ENCODE measurements at regions not wholly inside any gene's neighbourhood (a gene's known extent, or its start where the extent isn't known, plus 50 kb on each side); places are given as distances from the start of the nearest gene placed in this dataset.

DNA sequence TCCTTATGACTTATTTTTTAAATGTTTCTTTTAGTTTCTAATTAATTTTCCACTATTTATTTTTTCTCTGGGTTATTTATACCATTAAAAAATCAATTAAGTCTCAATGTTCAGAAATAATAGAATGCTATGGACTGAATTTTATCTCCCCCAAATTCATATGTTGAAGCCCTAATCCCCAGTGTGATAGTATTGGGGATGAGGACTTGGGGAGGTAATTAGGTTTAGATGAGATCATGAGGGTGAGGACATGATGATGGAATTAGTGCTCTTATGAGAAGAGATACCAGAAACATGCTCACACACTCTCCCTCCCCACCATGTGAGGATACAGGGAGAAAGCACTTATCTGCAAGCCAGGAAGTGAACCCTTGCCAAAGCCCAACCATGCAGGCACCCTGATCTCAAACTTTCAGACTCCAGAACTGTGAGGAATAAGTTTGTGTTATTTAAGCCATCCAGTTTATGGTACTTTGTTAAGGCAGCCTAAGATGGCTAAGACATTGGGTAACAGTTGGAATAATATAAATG lies 202.6 kb downstream of the MDFIC start:
- intact Hi-C loops (cut with DNase I) = no loop called here
- no peaks in the 10 kb centered on the region for H3K4me1 ChIP-seq (ENCODE audit: control insufficient read depth in 2 of 3, insufficient read depth in 2 of 3, low read depth in 1 of 3, low read length in 3 of 3)
- no peak for DNase-seq
- no peaks in the 10 kb centered on the region for H3K9me3 ChIP-seq (ENCODE audit: control insufficient read depth in 2 of 3, insufficient read depth in 1 of 3, low read length in 3 of 3)
- TF ChIP-seq, protein P1, sequence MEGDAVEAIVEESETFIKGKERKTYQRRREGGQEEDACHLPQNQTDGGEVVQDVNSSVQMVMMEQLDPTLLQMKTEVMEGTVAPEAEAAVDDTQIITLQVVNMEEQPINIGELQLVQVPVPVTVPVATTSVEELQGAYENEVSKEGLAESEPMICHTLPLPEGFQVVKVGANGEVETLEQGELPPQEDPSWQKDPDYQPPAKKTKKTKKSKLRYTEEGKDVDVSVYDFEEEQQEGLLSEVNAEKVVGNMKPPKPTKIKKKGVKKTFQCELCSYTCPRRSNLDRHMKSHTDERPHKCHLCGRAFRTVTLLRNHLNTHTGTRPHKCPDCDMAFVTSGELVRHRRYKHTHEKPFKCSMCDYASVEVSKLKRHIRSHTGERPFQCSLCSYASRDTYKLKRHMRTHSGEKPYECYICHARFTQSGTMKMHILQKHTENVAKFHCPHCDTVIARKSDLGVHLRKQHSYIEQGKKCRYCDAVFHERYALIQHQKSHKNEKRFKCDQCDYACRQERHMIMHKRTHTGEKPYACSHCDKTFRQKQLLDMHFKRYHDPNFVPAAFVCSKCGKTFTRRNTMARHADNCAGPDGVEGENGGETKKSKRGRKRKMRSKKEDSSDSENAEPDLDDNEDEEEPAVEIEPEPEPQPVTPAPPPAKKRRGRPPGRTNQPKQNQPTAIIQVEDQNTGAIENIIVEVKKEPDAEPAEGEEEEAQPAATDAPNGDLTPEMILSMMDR (IDR thresholded peaks at IDR 0.05; ENCODE audit: borderline replicate concordance, extremely low read depth, insufficient read depth) = no peak
- H3K27ac ChIP-seq (ENCODE audit: low read depth in 2 of 2, low read length in 2 of 2) = no peak overlapping the region
- H3K4me3 ChIP-seq (ENCODE audit: low read length in 3 of 3) = no peak overlapping the region
- H3K36me3 ChIP-seq (ENCODE audit: control insufficient read depth in 2 of 3, insufficient read depth in 3 of 3, low read length in 3 of 3) = no peaks in the 10 kb centered on the region
- H3K27me3 ChIP-seq (ENCODE audit: control insufficient read depth, insufficient read depth, low read length) = no peaks in the 10 kb centered on the region
- H3K9ac ChIP-seq (ENCODE audit: low read length in 3 of 3) = no peak overlapping the region
- no peak for FAIRE-seq

GRCh38 chr7:115123441-115123840 lies 201.5 kb downstream of the MDFIC start:
- intact Hi-C loops (cut with DNase I) = no loop called here

DNA sequence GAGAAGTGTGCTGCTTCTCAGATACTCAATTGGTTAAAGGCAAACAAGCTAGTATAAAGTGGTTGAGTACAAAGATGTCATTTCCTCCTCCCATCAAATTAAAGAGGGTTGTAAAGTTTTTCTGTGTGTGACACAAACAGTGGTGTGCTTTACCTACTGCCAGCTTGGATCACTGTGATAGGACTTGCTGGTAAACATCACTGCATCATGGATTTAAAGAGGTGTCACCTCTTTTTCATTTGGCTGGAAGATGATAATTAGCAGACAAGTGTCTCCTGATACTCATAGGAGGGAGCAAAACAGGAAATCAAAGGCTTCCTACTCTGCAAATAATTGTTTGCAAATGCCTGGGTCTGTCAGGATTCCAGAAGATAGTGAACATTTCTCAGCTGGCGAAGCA lies 200.5 kb downstream of the MDFIC start:
- H3K27ac ChIP-seq (ENCODE audit: low read depth in 2 of 2, low read length in 2 of 2) = no peak overlapping the region
- H3K9me3 ChIP-seq (ENCODE audit: control insufficient read depth in 2 of 3, insufficient read depth in 1 of 3, low read length in 3 of 3) = no peaks in the 10 kb centered on the region
- DNase-seq (no peak), FAIRE-seq (no peak)
- H3K4me1 ChIP-seq (ENCODE audit: control insufficient read depth in 2 of 3, insufficient read depth in 2 of 3, low read depth in 1 of 3, low read length in 3 of 3) = peaks cover 0 to 2% (median 0%) of the 10 kb centered on the region in 3 donors
- H3K4me3 ChIP-seq (ENCODE audit: low read length in 3 of 3) = no peak overlapping the region
- H3K27me3 ChIP-seq (ENCODE audit: control insufficient read depth, insufficient read depth, low read length) = no peaks in the 10 kb centered on the region
- intact Hi-C loops (cut with DNase I) = no loop called here
- TF ChIP-seq, protein P1 (IDR thresholded peaks at IDR 0.05; ENCODE audit: borderline replicate concordance, extremely low read depth, insufficient read depth) = no peak
- no peak overlapping the region for H3K9ac ChIP-seq (ENCODE audit: low read length in 3 of 3)
- H3K36me3 ChIP-seq (ENCODE audit: control insufficient read depth in 2 of 3, insufficient read depth in 3 of 3, low read length in 3 of 3) = no peaks in the 10 kb centered on the region

More at GRCh38 chr7:115123441-115123840, 201.5 kb downstream of the MDFIC start:
- Histone ChIP-seq H3K9me3 (ENCODE audit: control insufficient read depth in 2 of 3, insufficient read depth in 1 of 3, low read length in 3 of 3) (no peaks in the 10 kb centered on the region), H3K36me3 (ENCODE audit: control insufficient read depth in 2 of 3, insufficient read depth in 3 of 3, low read length in 3 of 3) (no peaks in the 10 kb centered on the region), H3K4me3 (ENCODE audit: low read length in 3 of 3) (no peak overlapping the region), H3K4me1 (ENCODE audit: control insufficient read depth in 2 of 3, insufficient read depth in 2 of 3, low read depth in 1 of 3, low read length in 3 of 3) (no peaks in the 10 kb centered on the region), H3K9ac (ENCODE audit: low read length in 3 of 3) (no peak overlapping the region), H3K27ac (ENCODE audit: low read depth in 2 of 2, low read length in 2 of 2) (no peak overlapping the region), H3K27me3 (ENCODE audit: control insufficient read depth, insufficient read depth, low read length) (no peaks in the 10 kb centered on the region)
- no peak for FAIRE-seq
- DNase-seq = no peak
- TF ChIP-seq, protein P1 (IDR thresholded peaks at IDR 0.05; ENCODE audit: borderline replicate concordance, extremely low read depth, insufficient read depth) = no peak

DNA sequence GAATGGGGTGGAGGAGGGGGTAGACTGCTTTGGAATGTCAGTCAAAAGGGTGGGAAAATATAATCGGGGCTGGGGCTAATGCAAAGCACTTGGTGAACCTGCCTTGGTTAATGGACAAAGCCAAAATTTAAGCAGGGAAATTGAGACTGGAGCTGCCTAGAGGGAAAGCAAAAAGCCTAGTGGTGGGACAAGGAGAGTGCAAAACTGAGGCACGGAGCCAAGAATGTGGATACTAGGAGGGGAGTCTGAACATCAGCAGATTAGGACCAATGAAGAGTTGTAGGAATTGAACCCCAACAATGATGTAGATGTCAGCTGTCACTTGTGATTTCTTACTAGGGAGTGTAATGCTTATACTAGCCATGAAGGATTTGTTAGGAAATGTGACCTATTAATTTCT lies 195.9 kb downstream of the MDFIC start:
- no peak overlapping the region for H3K9ac ChIP-seq (ENCODE audit: low read length in 3 of 3)

More for the DNA sequence above, 195.9 kb downstream of the MDFIC start:
- peaks cover 0 to 2% (median 0%) of the 10 kb centered on the region in 3 donors for H3K4me1 ChIP-seq (ENCODE audit: control insufficient read depth in 2 of 3, insufficient read depth in 2 of 3, low read depth in 1 of 3, low read length in 3 of 3)
- H3K27ac ChIP-seq (ENCODE audit: low read depth in 2 of 2, low read length in 2 of 2) = no peak overlapping the region
- H3K4me3 ChIP-seq (ENCODE audit: low read length in 3 of 3) = no peak overlapping the region
- no peaks in the 10 kb centered on the region for H3K9me3 ChIP-seq (ENCODE audit: control insufficient read depth in 2 of 3, insufficient read depth in 1 of 3, low read length in 3 of 3)
- H3K27me3 ChIP-seq (ENCODE audit: control insufficient read depth, insufficient read depth, low read length) = no peaks in the 10 kb centered on the region
- H3K36me3 ChIP-seq (ENCODE audit: control insufficient read depth in 2 of 3, insufficient read depth in 3 of 3, low read length in 3 of 3) = no peaks in the 10 kb centered on the region
- TF ChIP-seq, protein P1 (IDR thresholded peaks at IDR 0.05; ENCODE audit: borderline replicate concordance, extremely low read depth, insufficient read depth) = no peak
- no peak for FAIRE-seq
- DNase-seq = peak in 1 of 5 donors; percentile 21
- intact Hi-C loops (cut with DNase I) = no loop called here
